SJSA1 (cell line): ENCODE measurements at regions not wholly inside any gene's neighbourhood (a gene's known extent, or its start where the extent isn't known, plus 50 kb on each side); places are given as distances from the start of the nearest gene placed in this dataset.
"Not testable (repeated sequence)": the region's sequence is repeated elsewhere in the genome, so short reads cannot be mapped to it uniquely, and the experiment has no call there.

Experiments used
- DNase-seq, 2 experiments: peaks; one replicate each; pipeline ENCODE4 v3.0.0-alpha.2; 2015 to 2020; ENCODE audit warnings: low spot score in 2 of 2, low read depth in 1 of 2
- H3K27ac ChIP-seq: fragments of 250-450 bp; sonication (Bioruptor Pico); 2 replicates; pipeline ENCODE4 v1.5.1; 2020; ENCODE audit warnings: mild to moderate bottlenecking, moderate library complexity
- H3K27me3 ChIP-seq: fragments of 250-450 bp; sonication (Bioruptor Pico); replicated peaks from 2 replicates; pipeline ENCODE4 v1.5.1; 2020; ENCODE audit warnings: mild to moderate bottlenecking, moderate library complexity
- H3K36me3 ChIP-seq: fragments of 250-450 bp; sonication (Bioruptor Pico); 2 replicates; pipeline ENCODE4 v1.5.1; 2020; ENCODE audit warnings: mild to moderate bottlenecking
- H3K4me1 ChIP-seq: fragments of 250-450 bp; sonication (Bioruptor Pico); replicated peaks from 2 replicates; pipeline ENCODE4 v1.6.1; 2021; ENCODE audit warnings: mild to moderate bottlenecking
- H3K4me3 ChIP-seq: fragments of 250-450 bp; sonication (Bioruptor Pico); 2 replicates; pipeline ENCODE4 v1.5.1; 2020; ENCODE audit warnings: mild to moderate bottlenecking
- H3K9me3 ChIP-seq: fragments of 250-450 bp; sonication (Bioruptor Pico); replicated peaks from 2 replicates; pipeline ENCODE4 v1.5.1; 2020; ENCODE audit warnings: mild to moderate bottlenecking

GRCh38 chr2:129502781-129503180 lies 476.7 kb upstream of the RAB6C start:
- no peaks in the 10 kb centered on the region for H3K9me3 ChIP-seq
- H3K36me3 ChIP-seq, result no peaks in the 10 kb centered on the region
- H3K27me3 ChIP-seq, result no peaks in the 10 kb centered on the region
- no peaks in the 10 kb centered on the region for H3K4me1 ChIP-seq
- no peak overlapping the region for H3K4me3 ChIP-seq
- no peak for DNase-seq
- no peak overlapping the region for H3K27ac ChIP-seq

- no peaks in the 10 kb centered on the region for H3K4me1 ChIP-seq
- H3K4me3 ChIP-seq, result no peak overlapping the region
- no peaks in the 10 kb centered on the region for H3K36me3 ChIP-seq
- no peak for DNase-seq
- no peaks in the 10 kb centered on the region for H3K27me3 ChIP-seq
- no peaks in the 10 kb centered on the region; the same call in 1 of the 2 replicates for H3K9me3 ChIP-seq
- no peak overlapping the region for H3K27ac ChIP-seq
Measured at GRCh38 chr2:129504646-129505045, 474.8 kb upstream of the RAB6C start.

GRCh38 chr2:129518937-129519336 lies 460.5 kb upstream of the RAB6C start:
- Histone ChIP-seq H3K4me1 (no peaks in the 10 kb centered on the region), H3K27me3 (no peaks in the 10 kb centered on the region), H3K4me3 (no peak overlapping the region), H3K27ac (no peak overlapping the region), H3K9me3 (no peaks in the 10 kb centered on the region), H3K36me3 (no peaks in the 10 kb centered on the region)
- DNase-seq, result no peak

GRCh38 chr2:129532158-129532557 lies 447.3 kb upstream of the RAB6C start:
- H3K36me3 ChIP-seq, DNase-seq, H3K9me3 ChIP-seq, H3K27ac ChIP-seq, H3K27me3 ChIP-seq, H3K4me1 ChIP-seq, H3K4me3 ChIP-seq: not testable (repeated sequence)

- Histone ChIP-seq H3K27ac (no peak overlapping the region), H3K4me1 (no peaks in the 10 kb centered on the region), H3K4me3 (no peak overlapping the region), H3K27me3 (no peaks in the 10 kb centered on the region), H3K9me3 (no peaks in the 10 kb centered on the region), H3K36me3 (no peaks in the 10 kb centered on the region)
- DNase-seq, result no peak
Measured at GRCh38 chr2:129548880-129549279, 430.6 kb upstream of the RAB6C start.

GRCh38 chr2:129550536-129550935 lies 428.9 kb upstream of the RAB6C start:
- no peak for DNase-seq
- no peaks in the 10 kb centered on the region for H3K9me3 ChIP-seq
- no peak overlapping the region for H3K4me3 ChIP-seq
- H3K27ac ChIP-seq, result no peak overlapping the region
- H3K27me3 ChIP-seq, result no peaks in the 10 kb centered on the region
- H3K36me3 ChIP-seq, result no peaks in the 10 kb centered on the region
- H3K4me1 ChIP-seq, result no peaks in the 10 kb centered on the region

GRCh38 chr2:129554373-129554772 lies 425.1 kb upstream of the RAB6C start:
- H3K36me3 ChIP-seq, result no peaks in the 10 kb centered on the region
- no peak for DNase-seq
- H3K4me1 ChIP-seq, result no peaks in the 10 kb centered on the region
- no peak overlapping the region for H3K4me3 ChIP-seq
- H3K9me3 ChIP-seq, result no peaks in the 10 kb centered on the region
- H3K27me3 ChIP-seq, result no peaks in the 10 kb centered on the region; the same call in 1 of the 2 replicates
- no peak overlapping the region for H3K27ac ChIP-seq

- no peak for DNase-seq
- Histone ChIP-seq H3K36me3 (no peaks in the 10 kb centered on the region), H3K27me3 (no peaks in the 10 kb centered on the region; the same call in 1 of the 2 replicates), H3K27ac (no peak overlapping the region), H3K4me1 (no peaks in the 10 kb centered on the region), H3K4me3 (no peak overlapping the region), H3K9me3 (no peaks in the 10 kb centered on the region)
Measured at GRCh38 chr2:129559101-129559500, 420.4 kb upstream of the RAB6C start.

GRCh38 chr2:129565551-129566109 lies 413.8 kb upstream of the RAB6C start:
- no peaks in the 10 kb centered on the region for H3K36me3 ChIP-seq
- H3K4me1 ChIP-seq, result no peaks in the 10 kb centered on the region
- H3K9me3 ChIP-seq, result no peaks in the 10 kb centered on the region
- no peak overlapping the region for H3K4me3 ChIP-seq
- no peak overlapping the region for H3K27ac ChIP-seq
- DNase-seq, result no peak
- no peaks in the 10 kb centered on the region for H3K27me3 ChIP-seq

- DNase-seq, H3K4me1 ChIP-seq, H3K4me3 ChIP-seq: not testable (repeated sequence)
Measured at GRCh38 chr2:129570812-129571211, 408.7 kb upstream of the RAB6C start.

GRCh38 chr2:129575431-129575830 lies 404.0 kb upstream of the RAB6C start:
- Histone ChIP-seq H3K9me3 (no peaks in the 10 kb centered on the region), H3K27me3 (no peaks in the 10 kb centered on the region), H3K36me3 (no peaks in the 10 kb centered on the region), H3K27ac (no peak overlapping the region), H3K4me3 (no peak overlapping the region), H3K4me1 (no peaks in the 10 kb centered on the region)
- DNase-seq, result no peak

More at GRCh38 chr2:129570812-129571211, 408.7 kb upstream of the RAB6C start:
- H3K27me3 ChIP-seq, H3K9me3 ChIP-seq, H3K27ac ChIP-seq, H3K36me3 ChIP-seq: not testable (repeated sequence)

GRCh38 chr2:129575880-129576279 lies 403.6 kb upstream of the RAB6C start:
- DNase-seq, result no peak
- Histone ChIP-seq H3K27ac (no peak overlapping the region), H3K27me3 (no peaks in the 10 kb centered on the region), H3K4me3 (no peak overlapping the region), H3K36me3 (no peaks in the 10 kb centered on the region), H3K4me1 (no peaks in the 10 kb centered on the region), H3K9me3 (no peaks in the 10 kb centered on the region)

- H3K27ac ChIP-seq, result no peak overlapping the region
- DNase-seq, result no peak
- no peaks in the 10 kb centered on the region for H3K4me1 ChIP-seq
- no peaks in the 10 kb centered on the region for H3K9me3 ChIP-seq
- no peaks in the 10 kb centered on the region for H3K36me3 ChIP-seq
- H3K4me3 ChIP-seq, result no peak overlapping the region
- no peaks in the 10 kb centered on the region for H3K27me3 ChIP-seq
Measured at GRCh38 chr2:129580001-129580400, 399.5 kb upstream of the RAB6C start.

- Histone ChIP-seq H3K27me3 (no peaks in the 10 kb centered on the region), H3K4me3 (no peak overlapping the region), H3K27ac (no peak overlapping the region), H3K9me3 (no peaks in the 10 kb centered on the region), H3K4me1 (no peaks in the 10 kb centered on the region), H3K36me3 (no peaks in the 10 kb centered on the region)
- no peak for DNase-seq
Measured at GRCh38 chr2:129585760-129586159, 393.7 kb upstream of the RAB6C start.

GRCh38 chr2:129587426-129588064 lies 391.9 kb upstream of the RAB6C start:
- H3K27me3 ChIP-seq, result no peaks in the 10 kb centered on the region
- H3K4me3 ChIP-seq, result no peak overlapping the region
- no peaks in the 10 kb centered on the region for H3K4me1 ChIP-seq
- H3K36me3 ChIP-seq, result no peaks in the 10 kb centered on the region
- no peak for DNase-seq
- no peak overlapping the region for H3K27ac ChIP-seq
- H3K9me3 ChIP-seq, result no peaks in the 10 kb centered on the region
